NCI-H345 (cell line): ENCODE measurements at regions not wholly inside any gene's neighbourhood (a gene's known extent, or its start where the extent isn't known, plus 50 kb on each side); places are given as distances from the start of the nearest gene placed in this dataset.

ENCODE experiments used
- DNase-seq: peaks from one replicate; lab custom pipeline; 2025; lab: John Stamatoyannopoulos, UW

- DNase-seq, result no peak
These were observed 663.6 kb upstream of the RIOK2 start for GRCh38 chr5:97846643-97847042.

- no peak for DNase-seq
These were observed 665.0 kb upstream of the RIOK2 start for GRCh38 chr5:97847920-97848631.

GRCh38 chr5:97851036-97851435 lies 668.0 kb upstream of the RIOK2 start:
- no peak for DNase-seq

GRCh38 chr5:97854871-97855762 lies 672.1 kb upstream of the RIOK2 start:
- no peak for DNase-seq

- DNase-seq, result no peak
These were observed 691.4 kb upstream of the RIOK2 start for GRCh38 chr5:97874491-97874890.

- DNase-seq, result no peak
These were observed 693.2 kb upstream of the RIOK2 start for GRCh38 chr5:97876272-97876671.

- no peak for DNase-seq
These were observed 694.5 kb upstream of the RIOK2 start for GRCh38 chr5:97877588-97877987.

- no peak for DNase-seq
These were observed 705.4 kb upstream of the RIOK2 start for GRCh38 chr5:97888439-97888838.

- DNase-seq, result no peak
These were observed 708.9 kb upstream of the RIOK2 start for GRCh38 chr5:97891971-97892370.

- DNase-seq, result no peak
These were observed 720.7 kb upstream of the RIOK2 start for GRCh38 chr5:97903742-97904141.

- no peak for DNase-seq
These were observed 723.1 kb upstream of the RIOK2 start for GRCh38 chr5:97906135-97906534.

- DNase-seq, result no peak
These were observed 724.8 kb upstream of the RIOK2 start for GRCh38 chr5:97907646-97908400.

GRCh38 chr5:97909541-97909940 lies 726.5 kb upstream of the RIOK2 start:
- no peak for DNase-seq

- DNase-seq, result no peak
These were observed 731.4 kb upstream of the RIOK2 start for GRCh38 chr5:97914483-97914882.

- no peak for DNase-seq
These were observed 732.1 kb upstream of the RIOK2 start for GRCh38 chr5:97915106-97915505.

- DNase-seq, result no peak
These were observed 735.0 kb upstream of the RIOK2 start for GRCh38 chr5:97918057-97918456.

- no peak for DNase-seq
These were observed 735.6 kb upstream of the RIOK2 start for GRCh38 chr5:97918620-97919019.

- DNase-seq, result no peak
These were observed 736.7 kb upstream of the RIOK2 start for GRCh38 chr5:97919719-97920118.

GRCh38 chr5:97922776-97923175 lies 739.7 kb upstream of the RIOK2 start:
- DNase-seq, result no peak

GRCh38 chr5:97923496-97923895 lies 740.4 kb upstream of the RIOK2 start:
- no peak for DNase-seq

GRCh38 chr5:97923997-97924396 lies 741.0 kb upstream of the RIOK2 start:
- no peak for DNase-seq

GRCh38 chr5:97929383-97929782 lies 746.3 kb upstream of the RIOK2 start:
- DNase-seq, result no peak

GRCh38 chr5:97931829-97932228 lies 748.8 kb upstream of the RIOK2 start:
- no peak for DNase-seq
